OCI-LY7 (cell line): ENCODE measurements at regions not wholly inside any gene's neighbourhood (a gene's known extent, or its start where the extent isn't known, plus 50 kb on each side); places are given as distances from the start of the nearest gene placed in this dataset.

Source experiments
- BruUV-seq: library from RNA; stranded (reverse); fragments of 400-500 nt; replicated peaks from 2 replicates; lab custom pipeline; 2021; lab: Mats Ljungman, UMichigan
- CTCF ChIA-PET: fragments of 300-600 bp; sonication (Branson Sonifier 250); formaldehyde crosslinking; loops from one replicate; lab custom pipeline; 2022; ENCODE audit warnings: antibody characterized with exemption; ENCODE audit not compliant: unreplicated experiment; lab: Charles Lee
- POLR2A ChIA-PET: fragments of 300-600 bp; sonication (Branson Sonifier 250); formaldehyde crosslinking; loops from one replicate; lab custom pipeline; 2022; ENCODE audit warnings: antibody characterized with exemption; lab: Charles Lee
- DNase-seq: peaks from one replicate; pipeline ENCODE4 v3.0.0-alpha.2; 2015; ENCODE audit warnings: low spot score
- H2AFZ ChIP-seq: fragments of 200-600 bp; sonication (generic), shearing (Covaris generic); 2 replicates; pipeline ENCODE4 v1.6.1; 2014; ENCODE audit warnings: mild to moderate bottlenecking, antibody characterized with exemption, low read length, moderate library complexity
- H3K27ac ChIP-seq: fragments of 200-600 bp; sonication (generic); 2 replicates; pipeline ENCODE4 v1.5.1; 2014; ENCODE audit warnings: mixed run types, low read depth, mild to moderate bottlenecking, moderate library complexity, low read length, inconsistent platforms; ENCODE audit not compliant: poor library complexity, severe bottlenecking
- H3K36me3 ChIP-seq: fragments of 200-600 bp; sonication (generic); 2 replicates; pipeline ENCODE4 v1.6.1; 2014; ENCODE audit warnings: mild to moderate bottlenecking, antibody characterized with exemption, low read length, moderate library complexity, mixed read lengths; ENCODE audit not compliant: insufficient read depth
- H3K4me1 ChIP-seq: fragments of 200-600 bp; sonication (generic); 2 replicates; pipeline ENCODE4 v1.5.1; 2014; ENCODE audit warnings: mild to moderate bottlenecking, low read length; ENCODE audit not compliant: insufficient read depth, poor library complexity, severe bottlenecking
- H3K4me2 ChIP-seq: fragments of 200-600 bp; sonication (generic); 2 replicates; pipeline ENCODE4 v1.6.1; 2014; ENCODE audit warnings: mild to moderate bottlenecking, low read length
- H3K4me3 ChIP-seq: fragments of 200-600 bp; sonication (generic); 2 replicates; pipeline ENCODE4 v1.5.1; 2014; ENCODE audit warnings: mild to moderate bottlenecking, low read depth, low read length; ENCODE audit not compliant: poor library complexity, severe bottlenecking
- H3K79me2 ChIP-seq: fragments of 200-600 bp; sonication (generic); 2 replicates; pipeline ENCODE4 v1.6.1; 2016; ENCODE audit warnings: low read depth, mild to moderate bottlenecking, low read length, moderate library complexity, mixed read lengths; ENCODE audit not compliant: insufficient read depth
- H3K9me2 ChIP-seq: fragments of 200-600 bp; sonication (generic); 2 replicates; pipeline ENCODE4 v1.6.1; 2016; ENCODE audit warnings: mild to moderate bottlenecking, low read length, mixed read lengths; ENCODE audit not compliant: insufficient read depth
- H3K9me3 ChIP-seq: fragments of 200-600 bp; sonication (generic); 2 replicates; pipeline ENCODE4 v1.6.1; 2014; ENCODE audit warnings: mild to moderate bottlenecking, mixed run types, low read length, mixed read lengths
- H4K20me1 ChIP-seq: fragments of 200-600 bp; sonication (generic); 2 replicates; pipeline ENCODE4 v1.6.1; 2014; ENCODE audit warnings: mild to moderate bottlenecking, antibody characterized with exemption, low read length, moderate library complexity, mixed read lengths; ENCODE audit not compliant: insufficient read depth
- CTCF ChIP-seq: fragments of 200-600 bp; sonication (generic); conservative IDR thresholded peaks from 2 replicates; pipeline ENCODE4 v1.5.1; 2014; ENCODE audit warnings: mild to moderate bottlenecking, antibody characterized with exemption, low read length, moderate library complexity, mixed read lengths
- EZH2phosphoT487 ChIP-seq: fragments of 200-600 bp; sonication (generic); IDR thresholded peaks from 2 replicates; pipeline ENCODE4 v1.6.1; 2018; ENCODE audit warnings: low read depth, borderline replicate concordance, mild to moderate bottlenecking, mixed run types, antibody characterized with exemption, low read length, moderate library complexity, mixed read lengths
- intact Hi-C: fragments of 100-400 bp; cut with micrococcal nuclease; formaldehyde crosslinking; loops from one replicate; pipeline ENCODE4 v1.10.0; 2022; ENCODE audit not compliant: unreplicated experiment

DNA sequence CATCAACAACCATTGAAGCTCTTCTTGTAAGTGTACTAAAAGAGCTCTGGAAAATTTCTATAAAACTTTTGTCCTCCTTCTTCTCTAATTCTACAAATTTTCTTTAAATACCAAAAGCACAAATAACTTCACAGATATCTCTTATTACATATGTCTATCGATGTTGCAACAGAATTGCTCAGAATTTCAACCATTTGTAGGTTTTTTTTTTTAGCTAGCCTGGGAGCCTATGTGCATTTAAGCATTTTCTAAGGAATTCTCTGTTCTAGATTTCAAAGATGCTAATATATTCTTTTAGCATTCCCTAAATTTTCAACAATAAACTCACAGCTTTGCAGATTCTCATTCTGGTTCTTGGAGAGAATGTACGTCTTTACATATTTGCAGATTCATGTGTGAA, 774.3 kb upstream of the NR2F2 start:
- Histone ChIP-seq H4K20me1 (no peaks in the 10 kb centered on the region), H3K4me3 (no peak overlapping the region), H3K79me2 (no peaks in the 10 kb centered on the region), H3K9me3 (no peaks in the 10 kb centered on the region), H3K9me2 (no peaks in the 10 kb centered on the region), H2AFZ (no peak overlapping the region), H3K4me1 (no peaks in the 10 kb centered on the region), H3K27ac (no peak overlapping the region), H3K36me3 (no peaks in the 10 kb centered on the region), H3K4me2 (no peak overlapping the region)
- no TSS peak for BruUV-seq
- POLR2A ChIA-PET = interaction anchor here (0.7 to 1.1 kb wide), 2 partner anchors 16 to 38 kb away, joined by 3 to 4 read pairs; no protein-coding TSS in a partner anchor
- intact Hi-C loops = no loop called here
- DNase-seq = no peak
- TF ChIP-seq CTCF (no peak), EZH2phosphoT487 (no peak)
- CTCF ChIA-PET = no interaction called here

DNA sequence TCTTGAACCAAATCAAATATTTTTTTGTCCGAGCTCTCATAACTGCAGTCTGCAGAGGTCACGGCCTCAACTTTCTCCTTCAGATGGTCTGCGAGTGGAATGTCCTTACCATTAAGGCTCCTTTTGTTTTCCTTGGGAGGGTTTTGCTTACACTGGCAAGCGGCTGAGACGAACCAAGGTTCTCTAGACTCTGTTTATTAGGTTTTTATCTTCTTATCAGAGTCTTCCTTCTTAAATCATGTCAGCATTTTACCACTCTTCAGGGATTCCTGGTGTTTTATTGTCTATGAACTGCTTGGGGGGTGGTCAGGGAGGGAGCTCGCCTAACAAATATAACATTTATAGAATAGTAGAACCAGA, 773.7 kb upstream of the NR2F2 start:
- Histone ChIP-seq H3K9me3 (no peaks in the 10 kb centered on the region), H3K4me1 (no peaks in the 10 kb centered on the region), H2AFZ (no peak overlapping the region), H3K79me2 (no peaks in the 10 kb centered on the region), H3K4me2 (no peak overlapping the region), H3K36me3 (no peaks in the 10 kb centered on the region), H3K4me3 (no peak overlapping the region), H3K9me2 (no peaks in the 10 kb centered on the region), H4K20me1 (no peaks in the 10 kb centered on the region), H3K27ac (no peak overlapping the region)
- DNase-seq = no peak
- no TSS peak for BruUV-seq
- no peak for TF ChIP-seq EZH2phosphoT487
- ChIA-PET CTCF (no interaction called here), POLR2A (no interaction called here)
- intact Hi-C loops = no loop called here

- DNase-seq = no peak
- Histone ChIP-seq H3K9me2 (no peaks in the 10 kb centered on the region), H3K79me2 (no peaks in the 10 kb centered on the region), H3K36me3 (no peaks in the 10 kb centered on the region), H2AFZ (no peak overlapping the region), H3K4me1 (no peaks in the 10 kb centered on the region), H4K20me1 (no peaks in the 10 kb centered on the region), H3K4me2 (no peak overlapping the region), H3K9me3 (no peaks in the 10 kb centered on the region), H3K27ac (no peak overlapping the region), H3K4me3 (no peak overlapping the region)
- TF ChIP-seq EZH2phosphoT487 (no peak), CTCF (no peak)
- no TSS peak for BruUV-seq
- CTCF ChIA-PET = no interaction called here
- POLR2A ChIA-PET = no interaction called here
- intact Hi-C loops = no loop called here
Measured at GRCh38 chr15:95557226-95558046, 773.1 kb upstream of the NR2F2 start.
